H9 (cell line): ENCODE measurements at regions not wholly inside any gene's neighbourhood (a gene's known extent, or its start where the extent isn't known, plus 50 kb on each side); places are given as distances from the start of the nearest gene placed in this dataset.

Experiments
- DNase-seq: peaks from one replicate; pipeline ENCODE4 v3.0.0-alpha.2; 2017
- H2AFZ ChIP-seq: one replicate; pipeline ENCODE4 v1.6.1; 2013; ENCODE audit warnings: mild to moderate bottlenecking, low read length, control low read depth, moderate library complexity
- H2AK5ac ChIP-seq: 2 replicates; pipeline ENCODE4 v1.6.1; 2013; ENCODE audit warnings: low read length, control low read depth, mixed read lengths; ENCODE audit not compliant: insufficient read length
- H2BK120ac ChIP-seq: one replicate; pipeline ENCODE4 v1.6.1; 2013; ENCODE audit warnings: low read depth, mild to moderate bottlenecking, low read length, control low read depth, inconsistent platforms; ENCODE audit not compliant: poor library complexity, severe bottlenecking
- H2BK12ac ChIP-seq: 2 replicates; pipeline ENCODE4 v1.6.1; 2013; ENCODE audit warnings: low read length, control low read depth, mixed read lengths, low read depth; ENCODE audit not compliant: insufficient read length
- H2BK15ac ChIP-seq: 2 replicates; pipeline ENCODE4 v1.6.1; 2013; ENCODE audit warnings: low read depth, low read length, control low read depth
- H2BK20ac ChIP-seq: one replicate; pipeline ENCODE4 v1.6.1; 2013; ENCODE audit warnings: low read depth, mild to moderate bottlenecking, low read length, control low read depth, inconsistent platforms; ENCODE audit not compliant: poor library complexity, severe bottlenecking
- H2BK5ac ChIP-seq: 2 replicates; pipeline ENCODE4 v1.6.1; 2013; ENCODE audit warnings: low read length, control low read depth, mixed read lengths; ENCODE audit not compliant: insufficient read length
- H3K14ac ChIP-seq: 2 replicates; pipeline ENCODE4 v1.6.1; 2013; ENCODE audit warnings: low read length, control low read depth; ENCODE audit not compliant: insufficient read depth
- H3K18ac ChIP-seq: 2 replicates; pipeline ENCODE4 v1.6.1; 2013; ENCODE audit warnings: low read depth, mild to moderate bottlenecking, mixed read lengths, low read length, control low read depth; ENCODE audit not compliant: insufficient read length
- H3K23ac ChIP-seq: 2 replicates; pipeline ENCODE4 v1.6.1; 2013; ENCODE audit warnings: low read length, control low read depth, mixed read lengths, low read depth; ENCODE audit not compliant: insufficient read length
- H3K23me2 ChIP-seq: 2 replicates; pipeline ENCODE4 v1.6.1; 2013; ENCODE audit warnings: low read depth, mild to moderate bottlenecking, mixed read lengths, low read length, control low read depth; ENCODE audit not compliant: insufficient read length, poor library complexity, severe bottlenecking
- H3K27ac ChIP-seq: 2 replicates; pipeline ENCODE4 v1.5.1; 2013; ENCODE audit warnings: low read length, control low read depth, mixed read lengths, low read depth; ENCODE audit not compliant: insufficient read length
- H3K27me3 ChIP-seq: 2 replicates; pipeline ENCODE4 v1.6.1; 2013; ENCODE audit warnings: low read length, control low read depth, inconsistent platforms; ENCODE audit not compliant: insufficient read depth
- H3K4ac ChIP-seq: 2 replicates; pipeline ENCODE4 v1.6.1; 2013; ENCODE audit warnings: low read depth, mild to moderate bottlenecking, control low read depth, inconsistent platforms, low read length, moderate library complexity
- H3K4me1 ChIP-seq: 2 replicates; pipeline ENCODE4 v1.6.1; 2013; ENCODE audit warnings: low read length, control low read depth, inconsistent platforms; ENCODE audit not compliant: insufficient read depth
- H3K4me2 ChIP-seq: 2 replicates; pipeline ENCODE4 v1.6.1; 2013; ENCODE audit warnings: low read length, control low read depth, mixed read lengths; ENCODE audit not compliant: insufficient read length, insufficient read depth
- H3K56ac ChIP-seq: 2 replicates; pipeline ENCODE4 v1.6.1; 2013; ENCODE audit warnings: low read depth, mild to moderate bottlenecking, mixed read lengths, low read length, control low read depth; ENCODE audit not compliant: insufficient read length
- H3K79me1 ChIP-seq: 2 replicates; pipeline ENCODE4 v1.6.1; 2013; ENCODE audit warnings: low read depth, mild to moderate bottlenecking, moderate library complexity, low read length, control low read depth, inconsistent platforms; ENCODE audit not compliant: insufficient read depth, poor library complexity, severe bottlenecking
- H3K79me2 ChIP-seq: 2 replicates; pipeline ENCODE4 v1.6.1; 2013; ENCODE audit warnings: low read length, control low read depth, inconsistent platforms; ENCODE audit not compliant: insufficient read depth
- H3K9ac ChIP-seq: 2 replicates; pipeline ENCODE4 v1.6.1; 2013; ENCODE audit warnings: low read length, control low read depth, mixed read lengths; ENCODE audit not compliant: insufficient read length; ENCODE audit errors: extremely low read depth
- H3K9me3 ChIP-seq: one replicate; pipeline ENCODE4 v1.6.1; 2013; ENCODE audit warnings: low read depth, low read length, inconsistent platforms; ENCODE audit not compliant: control insufficient read depth
- H3T11ph ChIP-seq: one replicate; pipeline ENCODE4 v1.6.1; 2013; ENCODE audit warnings: mild to moderate bottlenecking, low read length, control low read depth, inconsistent platforms
- H4K20me1 ChIP-seq: one replicate; pipeline ENCODE4 v1.6.1; 2013; ENCODE audit not compliant: control insufficient read depth, insufficient read length, insufficient read depth
- H4K5ac ChIP-seq: 2 replicates; pipeline ENCODE4 v1.6.1; 2013; ENCODE audit warnings: low read depth, mild to moderate bottlenecking, mixed read lengths, low read length, control low read depth; ENCODE audit not compliant: insufficient read length
- H4K8ac ChIP-seq: replicated peaks from 2 replicates; pipeline ENCODE4 v1.6.1; 2013; ENCODE audit warnings: low read length, control low read depth, mixed read lengths, low read depth; ENCODE audit not compliant: insufficient read length
- H4K91ac ChIP-seq: 2 replicates; pipeline ENCODE4 v1.6.1; 2013; ENCODE audit warnings: low read depth, mild to moderate bottlenecking, moderate library complexity, mixed read lengths, low read length, control low read depth; ENCODE audit not compliant: insufficient read length
- H3K27ac Mint-ChIP-seq, 3 experiments: 2 replicates in 2 of 3; 3 replicates in 1 of 3; pipeline ENCODE4 v1.8.0; 2020 to 2021; ENCODE audit warnings: mixed read lengths in 3 of 3, mild to moderate bottlenecking in 1 of 3, moderate library complexity in 1 of 3
- H3K27me3 Mint-ChIP-seq: 2 replicates; pipeline ENCODE4 v1.8.0; 2021; ENCODE audit warnings: low read depth, mild to moderate bottlenecking, moderate library complexity, mixed read lengths
- H3K36me3 Mint-ChIP-seq, 3 experiments: 2 replicates in 2 of 3; 3 replicates in 1 of 3; pipeline ENCODE4 v1.8.0; 2020 to 2021; ENCODE audit warnings: low read depth in 3 of 3, mixed read lengths in 3 of 3; ENCODE audit not compliant: insufficient read depth in 1 of 3
- H3K4me1 Mint-ChIP-seq, 2 experiments: 2 replicates each; pipeline ENCODE4 v1.8.0; 2020; ENCODE audit warnings: mixed read lengths in 2 of 2
- H3K4me3 Mint-ChIP-seq, 2 experiments: 2 replicates in 1 of 2; 3 replicates in 1 of 2; pipeline ENCODE4 v1.8.0; 2020 to 2021; ENCODE audit warnings: mild to moderate bottlenecking in 2 of 2, mixed read lengths in 2 of 2, moderate library complexity in 1 of 2
- H3K9me3 Mint-ChIP-seq, 2 experiments: 2 replicates in 1 of 2; 3 replicates in 1 of 2; pipeline ENCODE4 v1.8.0; 2020; ENCODE audit warnings: mild to moderate bottlenecking in 2 of 2, mixed read lengths in 2 of 2, moderate library complexity in 1 of 2
- WGBS: extraction: QIAGEN DNeasy Blood & Tissue Kit; methylation state at CpG from one replicate; pipeline ENCODE4 v1.1.7; 2013; ENCODE audit warnings: missing lambda C conversion rate, low lambda C conversion rate, mixed read lengths; ENCODE audit not compliant: insufficient read length; ENCODE audit errors: extremely low coverage; 5-methylcytosine and 5-hydroxymethylcytosine counted together
- TF ChIP-seq, protein P1 (sequence below): fragments of 200-600 bp; sonication (generic); conservative IDR thresholded peaks from 3 replicates; pipeline ENCODE4 v1.8.0; 2021; ENCODE audit warnings: antibody characterized with exemption, mild to moderate bottlenecking

DNA sequence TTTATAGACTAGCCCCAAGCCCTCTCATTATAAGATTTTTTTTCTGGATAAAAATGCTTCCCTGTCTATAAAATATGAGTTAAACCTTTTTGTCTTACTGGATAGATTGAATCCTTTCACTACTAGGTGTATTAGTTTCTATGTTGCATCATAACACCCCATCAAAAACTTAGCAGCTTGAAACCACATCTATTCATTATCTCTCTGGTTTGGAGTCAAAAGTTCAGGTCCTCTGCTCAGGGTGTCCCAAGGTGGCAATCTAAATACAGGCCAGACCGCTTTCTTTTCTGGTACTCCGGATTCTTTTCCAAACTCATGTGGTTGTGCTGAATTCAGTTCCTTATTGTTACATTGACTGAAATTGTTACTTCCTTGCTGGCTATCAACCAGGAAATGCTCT lies 515.5 kb downstream of the PDHA2 start:
- H3K14ac ChIP-seq: no peak overlapping the region
- Mint-ChIP-seq H3K9me3 (no peaks in the 10 kb centered on the region), H3K4me3 (no peak overlapping the region), H3K27ac (peak overlapping the region in 1 of 3 experiments; percentile 9; a peak in 1 of 7 replicates), H3K36me3 (no peaks in the 10 kb centered on the region), H3K4me1 (peaks cover 9 to 23% of the 10 kb centered on the region in 2 experiments), H3K27me3 (no peaks in the 10 kb centered on the region)
- no peak overlapping the region for H2AFZ ChIP-seq
- peaks cover 2% of the 10 kb centered on the region; the same call in 1 of the 2 replicates for H3K4me1 ChIP-seq
- H2BK120ac ChIP-seq: no peak overlapping the region
- no peak overlapping the region for H2AK5ac ChIP-seq
- no peak overlapping the region for H3K27ac ChIP-seq
- no peak overlapping the region for H3T11ph ChIP-seq
- no peak overlapping the region for H2BK15ac ChIP-seq
- H3K27me3 ChIP-seq: no peaks in the 10 kb centered on the region
- no peaks in the 10 kb centered on the region for H4K20me1 ChIP-seq
- H3K9me3 ChIP-seq: no peaks in the 10 kb centered on the region
- TF ChIP-seq, protein P1, sequence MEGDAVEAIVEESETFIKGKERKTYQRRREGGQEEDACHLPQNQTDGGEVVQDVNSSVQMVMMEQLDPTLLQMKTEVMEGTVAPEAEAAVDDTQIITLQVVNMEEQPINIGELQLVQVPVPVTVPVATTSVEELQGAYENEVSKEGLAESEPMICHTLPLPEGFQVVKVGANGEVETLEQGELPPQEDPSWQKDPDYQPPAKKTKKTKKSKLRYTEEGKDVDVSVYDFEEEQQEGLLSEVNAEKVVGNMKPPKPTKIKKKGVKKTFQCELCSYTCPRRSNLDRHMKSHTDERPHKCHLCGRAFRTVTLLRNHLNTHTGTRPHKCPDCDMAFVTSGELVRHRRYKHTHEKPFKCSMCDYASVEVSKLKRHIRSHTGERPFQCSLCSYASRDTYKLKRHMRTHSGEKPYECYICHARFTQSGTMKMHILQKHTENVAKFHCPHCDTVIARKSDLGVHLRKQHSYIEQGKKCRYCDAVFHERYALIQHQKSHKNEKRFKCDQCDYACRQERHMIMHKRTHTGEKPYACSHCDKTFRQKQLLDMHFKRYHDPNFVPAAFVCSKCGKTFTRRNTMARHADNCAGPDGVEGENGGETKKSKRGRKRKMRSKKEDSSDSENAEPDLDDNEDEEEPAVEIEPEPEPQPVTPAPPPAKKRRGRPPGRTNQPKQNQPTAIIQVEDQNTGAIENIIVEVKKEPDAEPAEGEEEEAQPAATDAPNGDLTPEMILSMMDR: no peak
- no peak overlapping the region for H4K8ac ChIP-seq
- no peaks in the 10 kb centered on the region for H3K79me1 ChIP-seq
- no peak overlapping the region for H2BK20ac ChIP-seq
- no peak overlapping the region for H3K4me2 ChIP-seq
- H3K23ac ChIP-seq: no peak overlapping the region
- H2BK5ac ChIP-seq: no peak overlapping the region
- H3K9ac ChIP-seq: no peak overlapping the region
- no peaks in the 10 kb centered on the region for H3K79me2 ChIP-seq
- H3K4ac ChIP-seq: no peak overlapping the region
- DNase-seq: no peak
- H3K56ac ChIP-seq: no peak overlapping the region
- H3K18ac ChIP-seq: no peak overlapping the region
- no peaks in the 10 kb centered on the region for H3K23me2 ChIP-seq
- no peak overlapping the region for H4K91ac ChIP-seq
- H4K5ac ChIP-seq: no peak overlapping the region
- H2BK12ac ChIP-seq: no peak overlapping the region
- no CpG with 5 or more reads among the region's 2 CpGs for WGBS
